ENCODE measurements at regions not wholly inside any gene's neighbourhood (a gene's known extent, or its start where the extent isn't known, plus 50 kb on each side); places are given as distances from the start of the nearest gene placed in this dataset.

GRCh38 chr18:39519741-39520140, 1954.1 kb upstream of the CELF4 start:
- DNase-seq, result no peak

- DNase-seq, result no peak
Measured at GRCh38 chr18:39515299-39515698, 1949.7 kb upstream of the CELF4 start.

GRCh38 chr18:39513186-39513585, 1947.6 kb upstream of the CELF4 start:
- DNase-seq, result no peak

GRCh38 chr18:39506581-39507330, 1941.2 kb upstream of the CELF4 start:
- no peak for DNase-seq

- DNase-seq, result no peak
Measured at GRCh38 chr18:39500306-39500705, 1934.7 kb upstream of the CELF4 start.

GRCh38 chr18:39497821-39498220, 1932.2 kb upstream of the CELF4 start:
- DNase-seq, result no peak

GRCh38 chr18:39496986-39497385, 1931.4 kb upstream of the CELF4 start:
- DNase-seq, result no peak

GRCh38 chr18:39494211-39494896, 1928.8 kb upstream of the CELF4 start:
- no peak for DNase-seq

- DNase-seq, result no peak
Measured at GRCh38 chr18:39491408-39491807, 1925.8 kb upstream of the CELF4 start.

GRCh38 chr18:39489431-39489830, 1923.8 kb upstream of the CELF4 start:
- no peak for DNase-seq

- no peak for DNase-seq
Measured at GRCh38 chr18:39487932-39488331, 1922.3 kb upstream of the CELF4 start.

- no peak for DNase-seq
Measured at GRCh38 chr18:39486268-39486667, 1920.7 kb upstream of the CELF4 start.

GRCh38 chr18:39485696-39486095, 1920.1 kb upstream of the CELF4 start:
- no peak for DNase-seq

- DNase-seq, result no peak
Measured at GRCh38 chr18:39481281-39481680, 1915.7 kb upstream of the CELF4 start.

GRCh38 chr18:39480494-39481195, 1915.0 kb upstream of the CELF4 start:
- no peak for DNase-seq

GRCh38 chr18:39464006-39464405, 1898.4 kb upstream of the CELF4 start:
- no peak for DNase-seq

- DNase-seq, result no peak
Measured at GRCh38 chr18:39462436-39462835, 1896.8 kb upstream of the CELF4 start.

GRCh38 chr18:39460136-39460535, 1894.5 kb upstream of the CELF4 start:
- DNase-seq, result no peak

GRCh38 chr18:39455285-39455684, 1889.7 kb upstream of the CELF4 start:
- no peak for DNase-seq

GRCh38 chr18:39454866-39455265, 1889.3 kb upstream of the CELF4 start:
- DNase-seq, result no peak

GRCh38 chr18:39453882-39454281, 1888.3 kb upstream of the CELF4 start:
- DNase-seq, result no peak

- DNase-seq, result no peak
Measured at GRCh38 chr18:39453356-39453755, 1887.8 kb upstream of the CELF4 start.

- no peak for DNase-seq
Measured at GRCh38 chr18:39450958-39451357, 1885.4 kb upstream of the CELF4 start.

GRCh38 chr18:39449566-39449965, 1884.0 kb upstream of the CELF4 start:
- DNase-seq, result no peak

All from CD4-positive, alpha-beta T cell treated with Interleukin-4 for 4 hours (primary cell).